H9 (cell line): ENCODE measurements at regions not wholly inside any gene's neighbourhood (a gene's known extent, or its start where the extent isn't known, plus 50 kb on each side); places are given as distances from the start of the nearest gene placed in this dataset.

ENCODE experiments used
- DNase-seq: peaks from one replicate; pipeline ENCODE4 v3.0.0-alpha.2; 2017
- H2AFZ ChIP-seq: one replicate; pipeline ENCODE4 v1.6.1; 2013; ENCODE audit warnings: mild to moderate bottlenecking, low read length, control low read depth, moderate library complexity
- H2AK5ac ChIP-seq: 2 replicates; pipeline ENCODE4 v1.6.1; 2013; ENCODE audit warnings: low read length, control low read depth, mixed read lengths; ENCODE audit not compliant: insufficient read length
- H2BK120ac ChIP-seq: one replicate; pipeline ENCODE4 v1.6.1; 2013; ENCODE audit warnings: low read depth, mild to moderate bottlenecking, low read length, control low read depth, inconsistent platforms; ENCODE audit not compliant: poor library complexity, severe bottlenecking
- H2BK12ac ChIP-seq: 2 replicates; pipeline ENCODE4 v1.6.1; 2013; ENCODE audit warnings: low read length, control low read depth, mixed read lengths, low read depth; ENCODE audit not compliant: insufficient read length
- H2BK15ac ChIP-seq: 2 replicates; pipeline ENCODE4 v1.6.1; 2013; ENCODE audit warnings: low read depth, low read length, control low read depth
- H2BK20ac ChIP-seq: one replicate; pipeline ENCODE4 v1.6.1; 2013; ENCODE audit warnings: low read depth, mild to moderate bottlenecking, low read length, control low read depth, inconsistent platforms; ENCODE audit not compliant: poor library complexity, severe bottlenecking
- H2BK5ac ChIP-seq: 2 replicates; pipeline ENCODE4 v1.6.1; 2013; ENCODE audit warnings: low read length, control low read depth, mixed read lengths; ENCODE audit not compliant: insufficient read length
- H3K14ac ChIP-seq: 2 replicates; pipeline ENCODE4 v1.6.1; 2013; ENCODE audit warnings: low read length, control low read depth; ENCODE audit not compliant: insufficient read depth
- H3K18ac ChIP-seq: 2 replicates; pipeline ENCODE4 v1.6.1; 2013; ENCODE audit warnings: low read depth, mild to moderate bottlenecking, mixed read lengths, low read length, control low read depth; ENCODE audit not compliant: insufficient read length
- H3K23ac ChIP-seq: 2 replicates; pipeline ENCODE4 v1.6.1; 2013; ENCODE audit warnings: low read length, control low read depth, mixed read lengths, low read depth; ENCODE audit not compliant: insufficient read length
- H3K23me2 ChIP-seq: 2 replicates; pipeline ENCODE4 v1.6.1; 2013; ENCODE audit warnings: low read depth, mild to moderate bottlenecking, mixed read lengths, low read length, control low read depth; ENCODE audit not compliant: insufficient read length, poor library complexity, severe bottlenecking
- H3K27ac ChIP-seq: 2 replicates; pipeline ENCODE4 v1.5.1; 2013; ENCODE audit warnings: low read length, control low read depth, mixed read lengths, low read depth; ENCODE audit not compliant: insufficient read length
- H3K27me3 ChIP-seq: 2 replicates; pipeline ENCODE4 v1.6.1; 2013; ENCODE audit warnings: low read length, control low read depth, inconsistent platforms; ENCODE audit not compliant: insufficient read depth
- H3K4ac ChIP-seq: 2 replicates; pipeline ENCODE4 v1.6.1; 2013; ENCODE audit warnings: low read depth, mild to moderate bottlenecking, control low read depth, inconsistent platforms, low read length, moderate library complexity
- H3K4me1 ChIP-seq: 2 replicates; pipeline ENCODE4 v1.6.1; 2013; ENCODE audit warnings: low read length, control low read depth, inconsistent platforms; ENCODE audit not compliant: insufficient read depth
- H3K4me2 ChIP-seq: 2 replicates; pipeline ENCODE4 v1.6.1; 2013; ENCODE audit warnings: low read length, control low read depth, mixed read lengths; ENCODE audit not compliant: insufficient read length, insufficient read depth
- H3K56ac ChIP-seq: 2 replicates; pipeline ENCODE4 v1.6.1; 2013; ENCODE audit warnings: low read depth, mild to moderate bottlenecking, mixed read lengths, low read length, control low read depth; ENCODE audit not compliant: insufficient read length
- H3K79me1 ChIP-seq: 2 replicates; pipeline ENCODE4 v1.6.1; 2013; ENCODE audit warnings: low read depth, mild to moderate bottlenecking, moderate library complexity, low read length, control low read depth, inconsistent platforms; ENCODE audit not compliant: insufficient read depth, poor library complexity, severe bottlenecking
- H3K79me2 ChIP-seq: 2 replicates; pipeline ENCODE4 v1.6.1; 2013; ENCODE audit warnings: low read length, control low read depth, inconsistent platforms; ENCODE audit not compliant: insufficient read depth
- H3K9ac ChIP-seq: 2 replicates; pipeline ENCODE4 v1.6.1; 2013; ENCODE audit warnings: low read length, control low read depth, mixed read lengths; ENCODE audit not compliant: insufficient read length; ENCODE audit errors: extremely low read depth
- H3K9me3 ChIP-seq: one replicate; pipeline ENCODE4 v1.6.1; 2013; ENCODE audit warnings: low read depth, low read length, inconsistent platforms; ENCODE audit not compliant: control insufficient read depth
- H3T11ph ChIP-seq: one replicate; pipeline ENCODE4 v1.6.1; 2013; ENCODE audit warnings: mild to moderate bottlenecking, low read length, control low read depth, inconsistent platforms
- H4K20me1 ChIP-seq: one replicate; pipeline ENCODE4 v1.6.1; 2013; ENCODE audit not compliant: control insufficient read depth, insufficient read length, insufficient read depth
- H4K5ac ChIP-seq: 2 replicates; pipeline ENCODE4 v1.6.1; 2013; ENCODE audit warnings: low read depth, mild to moderate bottlenecking, mixed read lengths, low read length, control low read depth; ENCODE audit not compliant: insufficient read length
- H4K8ac ChIP-seq: replicated peaks from 2 replicates; pipeline ENCODE4 v1.6.1; 2013; ENCODE audit warnings: low read length, control low read depth, mixed read lengths, low read depth; ENCODE audit not compliant: insufficient read length
- H4K91ac ChIP-seq: 2 replicates; pipeline ENCODE4 v1.6.1; 2013; ENCODE audit warnings: low read depth, mild to moderate bottlenecking, moderate library complexity, mixed read lengths, low read length, control low read depth; ENCODE audit not compliant: insufficient read length
- H3K27ac Mint-ChIP-seq, 3 experiments: 2 replicates in 2 of 3; 3 replicates in 1 of 3; pipeline ENCODE4 v1.8.0; 2020 to 2021; ENCODE audit warnings: mixed read lengths in 3 of 3, mild to moderate bottlenecking in 1 of 3, moderate library complexity in 1 of 3
- H3K27me3 Mint-ChIP-seq: 2 replicates; pipeline ENCODE4 v1.8.0; 2021; ENCODE audit warnings: low read depth, mild to moderate bottlenecking, moderate library complexity, mixed read lengths
- H3K36me3 Mint-ChIP-seq, 3 experiments: 2 replicates in 2 of 3; 3 replicates in 1 of 3; pipeline ENCODE4 v1.8.0; 2020 to 2021; ENCODE audit warnings: low read depth in 3 of 3, mixed read lengths in 3 of 3; ENCODE audit not compliant: insufficient read depth in 1 of 3
- H3K4me1 Mint-ChIP-seq, 2 experiments: 2 replicates each; pipeline ENCODE4 v1.8.0; 2020; ENCODE audit warnings: mixed read lengths in 2 of 2
- H3K4me3 Mint-ChIP-seq, 2 experiments: 2 replicates in 1 of 2; 3 replicates in 1 of 2; pipeline ENCODE4 v1.8.0; 2020 to 2021; ENCODE audit warnings: mild to moderate bottlenecking in 2 of 2, mixed read lengths in 2 of 2, moderate library complexity in 1 of 2
- H3K9me3 Mint-ChIP-seq, 2 experiments: 2 replicates in 1 of 2; 3 replicates in 1 of 2; pipeline ENCODE4 v1.8.0; 2020; ENCODE audit warnings: mild to moderate bottlenecking in 2 of 2, mixed read lengths in 2 of 2, moderate library complexity in 1 of 2
- WGBS: extraction: QIAGEN DNeasy Blood & Tissue Kit; methylation state at CpG from one replicate; pipeline ENCODE4 v1.1.7; 2013; ENCODE audit warnings: missing lambda C conversion rate, low lambda C conversion rate, mixed read lengths; ENCODE audit not compliant: insufficient read length; ENCODE audit errors: extremely low coverage; 5-methylcytosine and 5-hydroxymethylcytosine counted together
- TF ChIP-seq, protein P1 (sequence below): fragments of 200-600 bp; sonication (generic); conservative IDR thresholded peaks from 3 replicates; pipeline ENCODE4 v1.8.0; 2021; ENCODE audit warnings: antibody characterized with exemption, mild to moderate bottlenecking

DNA sequence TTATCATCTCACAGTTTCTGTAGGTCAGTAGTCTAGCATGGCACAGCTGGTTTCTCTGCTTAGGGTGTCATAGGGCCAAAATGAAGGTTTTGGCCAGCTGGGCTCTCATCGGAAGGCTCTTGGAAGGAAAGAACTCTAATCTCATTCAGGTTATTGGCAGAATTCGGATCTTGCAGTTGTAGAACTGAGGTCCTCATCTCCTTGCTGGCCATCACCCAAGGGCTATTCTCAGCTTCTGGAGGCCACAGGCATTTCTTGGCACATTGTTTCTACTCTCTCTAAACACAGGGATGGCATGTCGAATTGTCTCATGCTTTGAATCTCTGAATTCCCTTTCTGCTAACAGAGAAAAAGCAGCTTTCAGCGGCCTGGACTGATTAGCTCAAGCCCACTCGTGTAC lies 258.0 kb upstream of the SMARCA2 start:
- no peak overlapping the region for H4K8ac ChIP-seq
- no peak overlapping the region for H4K91ac ChIP-seq
- no peak overlapping the region for H3K14ac ChIP-seq
- no peaks in the 10 kb centered on the region for H3K9me3 ChIP-seq
- Mint-ChIP-seq H3K27ac (no peak overlapping the region), H3K4me1 (peaks cover 0 to 5% of the 10 kb centered on the region in 2 experiments; a peak in 2 of 4 replicates), H3K36me3 (peaks cover 0 to 3% (median 0%) of the 10 kb centered on the region in 3 experiments; a peak in 2 of 7 replicates), H3K9me3 (peaks cover 11 to 16% of the 10 kb centered on the region in 2 experiments), H3K27me3 (no peaks in the 10 kb centered on the region; the same call in 1 of the 2 replicates), H3K4me3 (no peak overlapping the region)
- H3K4me2 ChIP-seq = no peak overlapping the region
- H3K27ac ChIP-seq = no peak overlapping the region
- H2BK15ac ChIP-seq = no peak overlapping the region
- H3K4me1 ChIP-seq = no peaks in the 10 kb centered on the region
- no peak overlapping the region for H2AK5ac ChIP-seq
- H3K18ac ChIP-seq = no peak overlapping the region
- no peak overlapping the region for H3K4ac ChIP-seq
- H3K27me3 ChIP-seq = no peaks in the 10 kb centered on the region
- H4K5ac ChIP-seq = no peak overlapping the region
- no peak overlapping the region for H3K9ac ChIP-seq
- H3T11ph ChIP-seq = no peak overlapping the region
- WGBS = no CpG with 5 or more reads among the region's 5 CpGs
- DNase-seq = no peak
- no peaks in the 10 kb centered on the region for H3K79me1 ChIP-seq
- no peak overlapping the region for H2BK120ac ChIP-seq
- H2BK12ac ChIP-seq = no peak overlapping the region
- no peak overlapping the region for H3K56ac ChIP-seq
- no peaks in the 10 kb centered on the region for H4K20me1 ChIP-seq
- TF ChIP-seq, protein P1, sequence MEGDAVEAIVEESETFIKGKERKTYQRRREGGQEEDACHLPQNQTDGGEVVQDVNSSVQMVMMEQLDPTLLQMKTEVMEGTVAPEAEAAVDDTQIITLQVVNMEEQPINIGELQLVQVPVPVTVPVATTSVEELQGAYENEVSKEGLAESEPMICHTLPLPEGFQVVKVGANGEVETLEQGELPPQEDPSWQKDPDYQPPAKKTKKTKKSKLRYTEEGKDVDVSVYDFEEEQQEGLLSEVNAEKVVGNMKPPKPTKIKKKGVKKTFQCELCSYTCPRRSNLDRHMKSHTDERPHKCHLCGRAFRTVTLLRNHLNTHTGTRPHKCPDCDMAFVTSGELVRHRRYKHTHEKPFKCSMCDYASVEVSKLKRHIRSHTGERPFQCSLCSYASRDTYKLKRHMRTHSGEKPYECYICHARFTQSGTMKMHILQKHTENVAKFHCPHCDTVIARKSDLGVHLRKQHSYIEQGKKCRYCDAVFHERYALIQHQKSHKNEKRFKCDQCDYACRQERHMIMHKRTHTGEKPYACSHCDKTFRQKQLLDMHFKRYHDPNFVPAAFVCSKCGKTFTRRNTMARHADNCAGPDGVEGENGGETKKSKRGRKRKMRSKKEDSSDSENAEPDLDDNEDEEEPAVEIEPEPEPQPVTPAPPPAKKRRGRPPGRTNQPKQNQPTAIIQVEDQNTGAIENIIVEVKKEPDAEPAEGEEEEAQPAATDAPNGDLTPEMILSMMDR = no peak
- H3K23ac ChIP-seq = no peak overlapping the region
- no peaks in the 10 kb centered on the region for H3K79me2 ChIP-seq
- no peak overlapping the region for H2BK5ac ChIP-seq
- H2BK20ac ChIP-seq = no peak overlapping the region
- H3K23me2 ChIP-seq = no peaks in the 10 kb centered on the region
- H2AFZ ChIP-seq = no peak overlapping the region
